Omental fat pad (tissue), 3 donors: ENCODE measurements at regions not wholly inside any gene's neighbourhood (a gene's known extent, or its start where the extent isn't known, plus 50 kb on each side); places are given as distances from the start of the nearest gene placed in this dataset.

ENCODE experiments used
- ATAC-seq: fragments of 150-250 bp; one replicate; pipeline ENCODE4 v1.9.1; 2016; ENCODE audit warnings: mild to moderate bottlenecking, moderate library complexity; ENCODE audit not compliant: low FRiP score
- DNase-seq: peaks from one replicate; pipeline ENCODE4 v3.0.0-alpha.2; 2019; ENCODE audit warnings: low spot score
- TF ChIP-seq, protein P1 (sequence below), 3 donors: fragments of 450-650 bp; IDR thresholded peaks; one replicate each; pipeline ENCODE4 v1.5.1; 2016 to 2017; ENCODE audit warnings: antibody characterized with exemption in 3 of 3, mild to moderate bottlenecking in 3 of 3, moderate library complexity in 2 of 3

DNA sequence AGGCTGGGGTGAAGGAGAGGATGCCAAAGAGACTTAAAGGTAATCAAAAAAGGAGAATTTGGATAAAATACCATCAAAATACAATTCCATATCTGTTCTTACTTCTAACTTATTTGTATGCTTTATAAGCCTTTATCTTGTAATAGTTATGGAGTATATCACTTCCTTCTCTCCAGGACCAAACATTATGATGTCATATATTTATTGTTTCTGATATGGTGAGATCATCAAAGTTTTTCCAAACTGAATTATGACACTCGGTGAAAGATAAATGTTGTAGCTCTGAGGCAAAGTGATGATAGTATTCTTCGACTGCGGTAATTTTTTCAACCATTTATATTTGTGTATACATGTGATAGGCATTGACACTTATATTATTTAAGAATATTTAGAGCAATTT lies 619.3 kb upstream of the TECRL start:
- ATAC-seq (no peak), DNase-seq (no peak)
- TF ChIP-seq, protein P1, sequence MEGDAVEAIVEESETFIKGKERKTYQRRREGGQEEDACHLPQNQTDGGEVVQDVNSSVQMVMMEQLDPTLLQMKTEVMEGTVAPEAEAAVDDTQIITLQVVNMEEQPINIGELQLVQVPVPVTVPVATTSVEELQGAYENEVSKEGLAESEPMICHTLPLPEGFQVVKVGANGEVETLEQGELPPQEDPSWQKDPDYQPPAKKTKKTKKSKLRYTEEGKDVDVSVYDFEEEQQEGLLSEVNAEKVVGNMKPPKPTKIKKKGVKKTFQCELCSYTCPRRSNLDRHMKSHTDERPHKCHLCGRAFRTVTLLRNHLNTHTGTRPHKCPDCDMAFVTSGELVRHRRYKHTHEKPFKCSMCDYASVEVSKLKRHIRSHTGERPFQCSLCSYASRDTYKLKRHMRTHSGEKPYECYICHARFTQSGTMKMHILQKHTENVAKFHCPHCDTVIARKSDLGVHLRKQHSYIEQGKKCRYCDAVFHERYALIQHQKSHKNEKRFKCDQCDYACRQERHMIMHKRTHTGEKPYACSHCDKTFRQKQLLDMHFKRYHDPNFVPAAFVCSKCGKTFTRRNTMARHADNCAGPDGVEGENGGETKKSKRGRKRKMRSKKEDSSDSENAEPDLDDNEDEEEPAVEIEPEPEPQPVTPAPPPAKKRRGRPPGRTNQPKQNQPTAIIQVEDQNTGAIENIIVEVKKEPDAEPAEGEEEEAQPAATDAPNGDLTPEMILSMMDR (IDR thresholded peaks at IDR 0.05) = no peak

DNA sequence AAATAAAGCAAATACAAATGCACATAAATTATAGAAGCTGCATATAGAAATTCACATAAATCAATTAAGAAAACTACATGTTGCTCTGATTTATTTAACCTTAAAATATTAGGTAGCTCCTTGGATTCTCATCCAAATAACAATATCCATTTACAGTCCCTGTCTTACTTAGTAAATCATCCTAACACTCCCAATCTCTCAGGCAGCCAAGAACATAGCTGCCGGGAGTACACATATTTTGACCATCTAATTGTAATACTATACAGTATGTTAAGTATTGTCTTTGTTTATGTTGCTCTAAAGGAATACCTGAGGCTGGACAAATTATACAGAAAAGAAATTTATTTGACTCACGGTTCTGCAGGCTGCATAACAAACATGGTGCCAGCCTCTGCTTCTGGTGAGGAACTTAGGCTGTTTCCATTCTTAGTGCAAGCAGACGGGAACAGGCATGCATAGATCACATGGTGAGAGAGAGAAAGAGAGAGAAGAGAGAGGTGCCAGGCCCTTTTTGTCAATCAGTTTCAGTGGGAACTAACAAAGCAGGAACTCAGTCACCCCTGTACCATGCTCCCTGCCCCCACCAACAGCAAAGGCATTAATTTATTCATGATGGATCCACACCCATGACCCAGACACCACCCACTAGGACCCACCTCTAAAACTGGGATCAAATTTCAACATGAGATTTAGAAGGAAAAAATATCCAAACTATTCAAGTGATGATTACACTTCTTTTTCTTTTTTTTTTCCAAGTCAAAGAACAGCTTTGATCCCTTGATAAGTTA lies 614.8 kb upstream of the TECRL start:
- ATAC-seq = peak; percentile 57
- DNase-seq = no peak
- TF ChIP-seq, protein P1 (IDR thresholded peaks at IDR 0.05) = no peak

DNA sequence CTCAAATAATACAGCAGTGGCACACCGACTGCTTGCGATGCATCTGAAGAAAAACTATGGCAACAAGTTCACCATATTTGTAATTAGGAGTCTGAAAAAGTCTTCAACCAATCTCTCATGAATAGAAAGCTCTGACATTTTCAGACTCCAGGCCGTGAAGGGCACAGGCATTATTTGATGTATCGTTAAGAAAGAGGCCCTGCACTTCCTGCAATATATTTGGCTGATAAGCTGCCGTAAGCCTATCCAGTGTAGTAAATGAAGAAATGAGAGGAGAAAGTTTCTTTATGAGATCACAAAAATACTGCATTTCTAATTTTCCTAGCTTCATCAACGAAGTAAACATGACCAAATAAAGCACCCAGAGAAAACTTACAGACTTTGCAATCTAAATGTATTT lies 613.8 kb upstream of the TECRL start:
- DNase-seq (no peak), ATAC-seq (no peak)
- TF ChIP-seq, protein P1 (IDR thresholded peaks at IDR 0.05) = no peak

DNA sequence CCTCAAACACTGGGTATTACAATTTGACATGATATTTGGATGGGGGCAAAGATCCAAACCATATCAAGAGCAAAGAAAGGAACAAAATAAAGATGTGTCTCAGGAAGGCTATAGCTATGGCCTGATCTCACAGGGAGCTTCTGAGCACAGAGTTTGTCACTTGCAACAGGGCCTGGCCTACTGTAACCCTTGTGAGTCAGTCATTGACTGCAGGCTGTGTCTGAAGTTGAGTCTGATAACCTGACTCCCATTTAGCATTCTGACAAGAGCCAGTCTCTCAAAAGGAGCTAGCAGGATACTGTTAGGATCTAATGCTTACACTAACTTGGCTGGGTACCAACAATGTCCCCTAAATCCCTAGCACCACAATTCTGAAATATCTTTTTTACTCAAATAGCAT lies 612.5 kb upstream of the TECRL start:
- ATAC-seq (no peak), DNase-seq (no peak)
- TF ChIP-seq, protein P1 (IDR thresholded peaks at IDR 0.05) = no peak

DNA sequence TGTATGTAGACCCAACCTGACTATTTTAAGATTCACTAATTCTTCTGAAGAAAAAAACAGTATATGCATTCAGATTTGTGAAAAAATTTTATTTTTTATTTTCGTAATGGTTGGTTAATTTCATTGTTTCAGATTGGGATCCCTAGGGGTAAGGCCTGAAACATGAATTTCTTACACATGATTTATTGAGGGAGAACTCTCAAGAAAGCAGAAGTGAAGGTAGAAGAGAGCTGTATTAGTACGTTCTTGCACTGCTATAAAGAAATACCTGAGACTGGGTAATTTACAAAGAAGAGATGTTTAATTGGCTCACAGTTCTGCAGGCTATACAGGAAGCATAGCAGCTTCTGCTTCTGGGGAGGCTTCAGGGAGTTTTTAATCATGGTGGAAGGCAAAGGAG lies 611.9 kb upstream of the TECRL start:
- TF ChIP-seq, protein P1 (IDR thresholded peaks at IDR 0.05) = no peak
- no peak for ATAC-seq
- no peak for DNase-seq

DNA sequence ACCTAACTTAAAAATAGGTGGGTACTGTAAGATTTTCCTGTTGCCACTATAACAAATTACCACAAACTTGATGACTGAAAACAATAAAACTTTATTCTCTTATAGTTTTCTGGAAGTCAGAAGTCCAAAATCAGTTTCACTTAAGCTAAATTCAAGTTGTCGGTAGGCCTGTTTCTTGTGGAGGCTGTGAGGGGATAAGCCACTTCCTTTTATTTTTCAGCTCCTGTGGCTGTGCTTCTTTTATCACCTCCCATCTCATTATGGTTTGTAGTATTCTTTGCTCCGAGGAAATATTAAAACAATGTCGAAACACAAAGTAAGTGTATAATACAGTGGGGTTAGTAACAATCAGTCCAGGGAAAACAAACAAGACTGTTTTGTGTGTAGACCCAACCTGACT lies 610.5 kb upstream of the TECRL start:
- no peak for DNase-seq
- TF ChIP-seq, protein P1 (IDR thresholded peaks at IDR 0.05) = no peak
- ATAC-seq = no peak

DNA sequence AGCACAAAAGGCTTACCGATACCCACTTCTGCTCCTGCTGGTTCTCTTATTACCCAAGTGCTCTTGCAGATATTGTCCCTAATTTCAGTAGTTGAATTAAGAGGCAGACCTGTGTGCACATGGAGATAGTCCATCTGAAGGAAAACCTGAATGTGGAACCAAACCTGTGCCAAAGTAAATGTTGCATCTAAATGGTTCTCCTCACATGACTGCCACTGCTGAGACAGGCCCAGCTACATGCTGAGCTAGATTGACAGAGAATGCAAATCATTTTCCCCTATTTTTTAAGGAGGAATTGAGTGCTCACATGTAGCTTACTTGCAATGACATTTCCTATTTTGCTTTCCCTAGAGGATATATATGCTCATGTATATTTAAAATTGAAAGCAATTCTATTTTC lies 609.1 kb upstream of the TECRL start:
- ATAC-seq = no peak
- no peak for DNase-seq
- TF ChIP-seq, protein P1 (IDR thresholded peaks at IDR 0.05) = no peak
